Activated T-cell treated with anti-CD3 and anti-CD28 coated beads, Interleukin-2, amount 50 U/mL, for 4 hours (primary cell): ENCODE measurements at regions not wholly inside any gene's neighbourhood (a gene's known extent, or its start where the extent isn't known, plus 50 kb on each side); places are given as distances from the start of the nearest gene placed in this dataset.

Experiments
- ATAC-seq, 2 donors: fragments of 200-7000 bp; cut with Tn5 transposase; one replicate each; pipeline ENCODE4 v1.10.0; 2021
- DNase-seq: peaks from one replicate; pipeline ENCODE4 v3.0.0-alpha.2; 2020
- H3K27me3 Mint-ChIP-seq: one replicate; pipeline ENCODE4 v1.8.0; 2021; ENCODE audit warnings: low read depth, mixed read lengths
- H3K36me3 Mint-ChIP-seq: one replicate; pipeline ENCODE4 v1.8.0; 2022; ENCODE audit warnings: mixed read lengths; ENCODE audit not compliant: insufficient read depth
- H3K4me1 Mint-ChIP-seq: one replicate; pipeline ENCODE4 v1.8.0; 2021; ENCODE audit warnings: low read depth, mixed read lengths
- H3K4me3 Mint-ChIP-seq: one replicate; pipeline ENCODE4 v1.8.0; 2021; ENCODE audit warnings: mild to moderate bottlenecking, moderate library complexity, mixed read lengths
- H3K9me3 Mint-ChIP-seq: one replicate; pipeline ENCODE4 v1.8.0; 2021; ENCODE audit warnings: mixed read lengths

DNA sequence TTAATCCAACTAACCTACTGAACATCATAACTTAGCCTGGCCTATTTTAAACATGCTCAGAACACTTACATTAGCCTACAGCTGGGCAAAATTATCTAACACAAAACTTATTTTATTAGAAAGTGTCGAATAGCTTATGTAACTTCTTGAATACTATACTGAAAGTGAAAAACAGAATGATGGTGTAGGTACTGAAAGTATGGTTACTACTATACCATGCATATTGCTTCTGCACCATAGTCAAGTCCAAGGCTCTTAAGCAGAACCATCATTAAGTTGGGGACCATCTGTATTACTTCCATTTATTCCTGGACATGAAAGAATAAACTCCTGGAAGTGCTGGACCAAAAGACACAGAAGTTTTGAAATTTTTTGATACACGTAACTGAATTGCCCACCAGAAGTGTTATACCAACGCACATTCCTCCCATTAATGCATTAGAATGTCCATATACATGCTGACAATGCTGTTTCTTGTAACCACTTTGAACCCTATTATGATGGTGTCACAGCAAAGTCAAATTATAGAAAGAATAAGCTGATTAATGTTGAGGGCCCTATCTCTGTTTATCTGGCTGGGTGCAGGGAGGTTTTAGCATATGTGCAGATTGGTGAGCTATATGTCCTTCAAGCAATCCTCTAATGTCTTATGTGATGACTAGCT is 375.7 kb downstream of the ACTL7B start:
- ATAC-seq (no peak), DNase-seq (no peak)
- no peaks in the 10 kb centered on the region for H3K27me3 Mint-ChIP-seq
- no peaks in the 10 kb centered on the region for H3K4me1 Mint-ChIP-seq
- no peaks in the 10 kb centered on the region for H3K36me3 Mint-ChIP-seq
- H3K4me3 Mint-ChIP-seq = no peak overlapping the region
- H3K9me3 Mint-ChIP-seq = no peaks in the 10 kb centered on the region

DNA sequence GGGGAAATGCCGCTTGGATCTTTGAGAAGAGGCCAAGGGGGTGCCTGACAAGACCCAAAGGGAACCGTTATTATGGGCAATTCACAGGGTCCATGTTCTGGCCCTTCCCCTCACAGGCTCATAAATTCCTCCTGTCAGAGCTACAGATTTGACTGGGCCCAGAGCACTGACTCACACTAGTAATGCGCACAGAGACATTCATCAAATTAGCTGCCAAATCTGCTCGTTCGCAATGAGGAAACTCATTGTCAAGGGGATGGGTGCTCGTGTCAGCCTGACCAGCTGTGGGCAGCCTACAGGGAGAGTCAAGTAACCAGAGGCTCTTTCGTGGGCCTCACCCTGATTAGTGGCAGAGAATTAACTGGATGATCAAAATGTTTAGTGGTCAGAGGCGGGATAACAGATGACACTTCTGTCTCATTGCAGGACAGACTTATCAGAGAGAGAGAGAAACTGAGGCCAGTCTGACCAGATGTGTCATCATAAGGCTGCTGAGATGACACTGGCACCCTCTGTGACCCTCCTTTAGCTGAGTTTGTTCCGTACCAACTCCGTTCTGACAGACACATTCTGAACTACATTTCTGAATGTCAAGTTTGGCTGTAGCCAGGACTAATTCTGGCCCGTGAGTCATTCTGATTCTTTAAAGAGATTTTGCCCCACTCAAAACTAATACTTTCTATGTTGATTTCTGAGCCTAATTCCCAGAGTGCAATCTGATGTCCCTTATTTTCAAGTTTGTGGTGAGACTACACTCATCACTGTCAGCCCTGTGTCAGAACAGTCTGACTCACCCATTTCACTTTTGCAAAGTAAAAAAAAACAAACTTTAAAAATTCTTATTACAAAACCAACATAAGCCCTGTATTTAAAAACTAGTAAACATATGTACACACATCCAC is 377.1 kb downstream of the ACTL7B start:
- no peaks in the 10 kb centered on the region for H3K9me3 Mint-ChIP-seq
- DNase-seq (no peak), ATAC-seq (peak in 1 of 2 donors; percentile 41)
- no peaks in the 10 kb centered on the region for H3K36me3 Mint-ChIP-seq
- no peaks in the 10 kb centered on the region for H3K27me3 Mint-ChIP-seq
- H3K4me1 Mint-ChIP-seq = no peaks in the 10 kb centered on the region
- H3K4me3 Mint-ChIP-seq = no peak overlapping the region

DNA sequence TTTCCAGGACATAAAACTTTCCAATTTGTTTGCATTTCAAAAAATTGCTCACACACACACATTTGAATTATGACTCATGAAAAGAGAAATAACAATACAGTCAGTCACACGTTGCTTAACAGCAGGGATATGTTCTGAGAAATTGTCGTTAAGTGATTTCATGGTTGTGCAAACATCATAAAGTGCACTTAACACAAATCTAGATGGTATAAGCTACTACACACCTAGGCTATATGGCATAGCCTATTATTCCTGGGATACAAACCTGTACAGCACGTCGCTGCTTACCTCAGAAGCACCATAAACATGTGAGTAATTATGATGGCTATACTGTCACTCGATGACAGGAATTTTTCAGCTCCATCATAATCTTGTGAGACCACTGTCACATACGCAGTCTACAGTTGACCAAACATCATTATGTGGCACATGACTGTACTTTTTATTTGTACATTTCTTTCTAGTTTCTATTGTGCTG is 378.2 kb downstream of the ACTL7B start:
- H3K27me3 Mint-ChIP-seq = no peaks in the 10 kb centered on the region
- ATAC-seq (no peak), DNase-seq (no peak)
- no peaks in the 10 kb centered on the region for H3K36me3 Mint-ChIP-seq
- no peaks in the 10 kb centered on the region for H3K9me3 Mint-ChIP-seq
- H3K4me3 Mint-ChIP-seq = no peak overlapping the region
- no peaks in the 10 kb centered on the region for H3K4me1 Mint-ChIP-seq

DNA sequence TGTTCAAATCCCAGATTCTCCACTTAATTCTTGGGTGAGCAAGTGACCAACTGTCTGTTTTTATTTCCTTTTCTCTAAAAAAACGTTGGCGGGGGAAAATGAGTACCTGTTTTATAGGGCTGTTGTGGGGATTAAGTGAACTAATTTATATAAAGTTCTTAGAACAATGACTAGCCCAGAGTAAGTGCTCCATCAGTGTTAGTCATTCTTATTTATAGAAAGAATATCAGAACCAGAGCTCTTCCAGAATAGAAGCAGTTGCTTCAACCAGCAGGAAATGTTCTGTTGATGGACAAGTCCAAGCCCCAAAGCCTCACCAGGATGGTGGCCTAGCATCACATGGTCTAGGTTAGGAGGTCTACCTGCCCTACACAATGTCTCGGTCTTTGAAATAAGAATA is 379.2 kb downstream of the ACTL7B start:
- Mint-ChIP-seq H3K36me3 (no peaks in the 10 kb centered on the region), H3K4me3 (no peak overlapping the region), H3K4me1 (no peaks in the 10 kb centered on the region), H3K27me3 (no peaks in the 10 kb centered on the region), H3K9me3 (no peaks in the 10 kb centered on the region)
- DNase-seq = no peak
- ATAC-seq = no peak

DNA sequence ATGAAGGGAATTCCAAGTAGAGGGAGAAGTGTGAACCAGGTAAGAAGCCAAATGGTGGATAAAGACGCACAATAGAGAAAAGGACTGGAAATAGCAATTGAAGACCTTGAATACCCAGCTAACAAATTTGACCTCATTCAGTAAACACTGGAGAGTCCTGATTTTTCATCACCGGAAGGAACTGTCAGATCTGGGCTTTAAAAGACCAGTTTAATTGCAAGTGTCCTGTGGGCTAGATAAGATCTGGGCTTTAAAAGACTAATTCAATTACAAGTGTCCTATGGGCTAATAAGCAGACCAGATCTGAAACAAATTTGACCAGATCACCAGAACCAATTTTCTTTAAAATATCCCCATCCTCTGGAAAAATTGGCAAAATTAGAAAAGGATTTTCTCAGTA is 380.0 kb downstream of the ACTL7B start:
- ATAC-seq = no peak
- no peaks in the 10 kb centered on the region for H3K4me1 Mint-ChIP-seq

DNA sequence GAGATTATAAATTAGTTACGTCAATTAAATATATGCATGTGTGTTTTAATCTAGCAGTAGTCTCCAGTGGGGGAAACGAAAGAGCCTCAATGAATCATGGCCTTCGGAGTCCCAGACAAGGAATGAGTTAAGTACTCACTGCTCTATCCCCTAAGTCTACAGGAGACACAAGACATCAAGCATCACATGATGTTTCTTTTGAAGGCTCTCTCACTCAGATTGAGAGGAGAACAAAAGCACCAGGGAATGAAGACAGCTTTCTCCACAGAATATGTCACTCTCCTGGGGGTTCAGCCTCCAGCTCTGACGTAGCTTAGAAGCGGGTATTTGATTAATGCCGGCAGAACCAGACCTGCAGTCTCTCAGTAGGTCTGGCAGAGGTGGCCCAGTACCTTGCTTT is 381.4 kb downstream of the ACTL7B start:
- no peak for ATAC-seq

More for the DNA sequence above, 380.0 kb downstream of the ACTL7B start:
- DNase-seq = no peak
- H3K27me3 Mint-ChIP-seq = no peaks in the 10 kb centered on the region
- H3K9me3 Mint-ChIP-seq = no peaks in the 10 kb centered on the region
- no peaks in the 10 kb centered on the region for H3K36me3 Mint-ChIP-seq
- no peak overlapping the region for H3K4me3 Mint-ChIP-seq

DNA sequence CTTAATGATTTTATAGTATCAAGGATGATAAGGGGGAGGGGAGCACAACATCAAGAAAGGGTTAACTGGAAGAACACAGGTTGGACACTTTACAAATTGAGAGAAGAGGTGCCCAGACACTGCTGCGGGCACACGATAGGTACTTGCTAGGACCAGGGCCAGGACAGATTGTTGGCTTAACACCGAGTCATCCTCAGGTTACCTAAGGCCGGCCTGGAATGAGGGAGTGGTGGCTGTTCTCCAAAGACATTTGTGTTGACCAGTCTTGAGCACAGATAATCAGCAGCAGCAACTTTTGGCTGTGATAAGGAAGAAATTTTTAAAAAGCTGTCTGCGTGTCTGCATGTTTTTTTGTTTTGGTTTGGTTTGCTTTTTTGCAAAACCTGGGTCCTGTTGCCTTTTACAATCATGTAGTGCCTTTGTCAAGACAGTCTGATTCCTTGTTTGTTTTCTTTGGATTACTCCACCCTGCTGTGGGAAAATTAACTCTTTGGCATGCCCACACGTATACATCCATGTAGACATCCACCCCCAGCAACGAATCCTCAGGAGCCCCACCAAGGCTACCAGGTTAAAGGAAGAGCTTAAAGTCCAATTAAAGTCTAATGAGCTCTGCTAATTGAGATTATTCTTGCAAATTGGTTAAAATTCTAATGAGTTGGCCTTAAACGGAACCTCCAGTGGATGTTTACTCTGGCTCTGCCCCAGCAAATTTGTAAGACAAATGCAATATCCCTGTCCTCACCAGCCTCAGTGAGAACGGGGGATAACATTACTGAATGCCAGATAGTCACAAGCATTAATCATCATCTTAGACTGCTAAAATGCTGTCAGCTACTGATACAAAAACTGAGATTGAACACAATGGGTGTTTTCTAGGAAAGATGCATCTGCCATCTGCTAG is 382.3 kb downstream of the ACTL7B start:
- ATAC-seq (no peak), DNase-seq (no peak)
- no peaks in the 10 kb centered on the region for H3K9me3 Mint-ChIP-seq
- no peak overlapping the region for H3K4me3 Mint-ChIP-seq
- no peaks in the 10 kb centered on the region for H3K36me3 Mint-ChIP-seq
- H3K27me3 Mint-ChIP-seq = no peaks in the 10 kb centered on the region
- H3K4me1 Mint-ChIP-seq = no peaks in the 10 kb centered on the region

More for the DNA sequence above, 381.4 kb downstream of the ACTL7B start:
- H3K9me3 Mint-ChIP-seq = no peaks in the 10 kb centered on the region
- H3K27me3 Mint-ChIP-seq = no peaks in the 10 kb centered on the region
- no peak for DNase-seq
- H3K4me3 Mint-ChIP-seq = no peak overlapping the region
- H3K36me3 Mint-ChIP-seq = no peaks in the 10 kb centered on the region
- H3K4me1 Mint-ChIP-seq = no peaks in the 10 kb centered on the region

DNA sequence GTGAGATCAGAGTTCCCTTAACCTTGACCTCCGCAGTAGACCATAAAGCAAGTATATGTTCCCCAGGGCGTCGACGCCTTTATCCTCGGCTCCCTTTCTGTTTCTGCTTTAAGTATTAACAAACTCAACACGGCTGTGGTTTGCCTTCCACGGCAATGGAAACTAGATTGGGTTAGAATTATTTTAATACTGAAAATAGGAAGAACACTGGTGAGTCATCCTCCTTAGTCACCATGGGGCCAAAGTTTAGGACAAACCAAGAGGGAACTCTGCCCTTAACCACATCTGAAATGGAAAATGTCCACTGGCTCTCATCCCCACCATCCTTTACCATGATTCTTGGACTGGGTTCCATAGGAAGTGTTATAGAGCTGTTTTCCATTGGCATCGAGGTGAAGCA is 386.1 kb downstream of the ACTL7B start:
- Mint-ChIP-seq H3K4me1 (no peaks in the 10 kb centered on the region), H3K9me3 (no peaks in the 10 kb centered on the region), H3K4me3 (no peak overlapping the region), H3K36me3 (no peaks in the 10 kb centered on the region), H3K27me3 (no peaks in the 10 kb centered on the region)
- DNase-seq (no peak), ATAC-seq (no peak)

DNA sequence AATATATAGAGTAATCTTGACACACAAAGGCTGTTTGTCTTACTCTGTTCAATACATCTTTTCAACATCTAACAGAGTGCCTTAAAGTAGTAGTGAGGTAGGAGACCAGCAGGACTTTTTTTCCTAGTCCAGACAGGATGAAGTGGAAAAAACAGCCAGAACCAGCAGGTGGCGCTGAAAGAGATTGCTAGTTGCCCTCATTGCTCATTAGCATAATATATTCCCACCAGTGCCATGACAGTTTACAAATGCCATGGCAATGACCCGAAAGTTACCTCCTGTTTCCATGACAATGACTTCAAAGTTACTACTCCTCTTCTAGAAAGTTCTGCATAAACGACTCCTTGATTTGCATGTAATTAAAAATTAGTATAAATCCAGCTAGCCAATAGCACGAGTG is 387.4 kb downstream of the ACTL7B start:
- no peaks in the 10 kb centered on the region for H3K36me3 Mint-ChIP-seq
- H3K27me3 Mint-ChIP-seq = no peaks in the 10 kb centered on the region
- DNase-seq (no peak), ATAC-seq (no peak)
- H3K9me3 Mint-ChIP-seq = no peaks in the 10 kb centered on the region
- no peak overlapping the region for H3K4me3 Mint-ChIP-seq
- no peaks in the 10 kb centered on the region for H3K4me1 Mint-ChIP-seq

DNA sequence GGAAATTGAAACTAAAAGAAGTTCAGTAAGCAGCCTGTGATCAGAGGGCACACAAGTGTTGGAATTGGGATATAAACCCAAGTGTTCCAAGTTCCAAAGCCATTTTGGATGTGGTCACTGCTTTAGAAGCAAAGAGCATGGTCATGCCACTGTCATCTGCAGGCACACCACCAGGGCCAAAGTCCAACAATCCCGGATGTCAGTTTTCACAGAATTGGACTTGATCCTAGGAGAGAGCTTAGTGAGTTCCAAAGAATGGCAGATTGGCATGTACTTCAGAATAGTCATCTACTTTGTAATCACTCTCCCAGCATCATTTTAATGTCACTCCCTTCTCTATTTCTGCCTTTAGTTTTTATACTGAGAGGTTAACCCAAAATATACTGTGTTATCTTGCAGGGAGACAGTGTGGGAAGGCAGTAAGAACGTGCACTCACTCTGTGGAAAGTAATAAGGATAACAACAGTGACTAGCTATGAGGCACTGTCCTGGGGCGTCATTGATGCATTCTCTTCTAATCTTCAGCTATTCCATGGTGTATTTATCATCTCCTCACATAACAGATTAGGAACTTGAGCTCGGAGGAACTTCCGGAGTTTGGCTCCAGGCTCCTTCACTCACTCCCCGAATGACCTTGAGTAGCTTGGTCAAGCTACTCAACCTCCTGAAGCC is 388.0 kb downstream of the ACTL7B start:
- DNase-seq = no peak
- no peaks in the 10 kb centered on the region for H3K36me3 Mint-ChIP-seq
- no peak overlapping the region for H3K4me3 Mint-ChIP-seq
- no peaks in the 10 kb centered on the region for H3K4me1 Mint-ChIP-seq
- ATAC-seq = no peak
- no peaks in the 10 kb centered on the region for H3K9me3 Mint-ChIP-seq
- no peaks in the 10 kb centered on the region for H3K27me3 Mint-ChIP-seq

DNA sequence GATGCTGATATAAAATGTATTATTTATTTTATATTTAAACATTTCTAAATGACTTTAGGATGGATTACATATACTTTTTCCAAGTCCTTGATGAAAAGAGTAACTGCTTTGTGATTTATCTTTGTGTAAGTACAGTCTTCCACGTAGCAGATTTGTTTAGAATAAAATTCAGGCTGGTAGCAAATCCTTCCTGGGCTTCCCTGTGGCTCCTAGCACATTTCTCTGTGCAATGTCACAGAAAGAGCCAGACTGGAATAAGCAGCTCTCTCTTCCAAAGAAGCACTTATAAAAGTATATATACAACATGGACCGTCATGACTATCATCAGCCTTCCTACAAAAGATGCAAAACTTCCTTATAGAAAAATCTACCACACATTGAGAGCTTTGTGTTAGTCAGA is 388.6 kb downstream of the ACTL7B start:
- no peak for DNase-seq
- Mint-ChIP-seq H3K9me3 (no peaks in the 10 kb centered on the region), H3K4me1 (no peaks in the 10 kb centered on the region), H3K4me3 (no peak overlapping the region), H3K27me3 (no peaks in the 10 kb centered on the region), H3K36me3 (no peaks in the 10 kb centered on the region)
- no peak for ATAC-seq

DNA sequence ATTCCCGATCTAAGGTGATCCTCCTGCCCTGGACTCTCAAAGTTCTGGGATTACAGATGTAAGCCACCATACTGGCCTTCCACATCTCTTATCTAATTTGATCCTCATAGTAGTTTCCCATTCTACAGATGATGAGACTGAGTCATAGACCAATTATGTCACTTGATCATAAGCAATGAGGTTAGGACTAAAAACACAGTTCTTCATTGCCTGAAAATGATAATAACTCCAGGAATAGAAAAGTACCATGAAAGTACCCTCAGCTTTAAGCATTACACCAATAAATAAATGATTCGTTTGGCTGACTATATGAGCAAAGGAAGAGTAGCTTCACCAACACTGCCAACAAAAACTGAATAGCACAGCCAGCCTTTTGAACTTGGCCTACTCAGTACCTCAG is 389.5 kb downstream of the ACTL7B start:
- Mint-ChIP-seq H3K36me3 (no peaks in the 10 kb centered on the region), H3K9me3 (no peaks in the 10 kb centered on the region), H3K4me1 (no peaks in the 10 kb centered on the region), H3K4me3 (no peak overlapping the region), H3K27me3 (no peaks in the 10 kb centered on the region)
- ATAC-seq (no peak), DNase-seq (no peak)

DNA sequence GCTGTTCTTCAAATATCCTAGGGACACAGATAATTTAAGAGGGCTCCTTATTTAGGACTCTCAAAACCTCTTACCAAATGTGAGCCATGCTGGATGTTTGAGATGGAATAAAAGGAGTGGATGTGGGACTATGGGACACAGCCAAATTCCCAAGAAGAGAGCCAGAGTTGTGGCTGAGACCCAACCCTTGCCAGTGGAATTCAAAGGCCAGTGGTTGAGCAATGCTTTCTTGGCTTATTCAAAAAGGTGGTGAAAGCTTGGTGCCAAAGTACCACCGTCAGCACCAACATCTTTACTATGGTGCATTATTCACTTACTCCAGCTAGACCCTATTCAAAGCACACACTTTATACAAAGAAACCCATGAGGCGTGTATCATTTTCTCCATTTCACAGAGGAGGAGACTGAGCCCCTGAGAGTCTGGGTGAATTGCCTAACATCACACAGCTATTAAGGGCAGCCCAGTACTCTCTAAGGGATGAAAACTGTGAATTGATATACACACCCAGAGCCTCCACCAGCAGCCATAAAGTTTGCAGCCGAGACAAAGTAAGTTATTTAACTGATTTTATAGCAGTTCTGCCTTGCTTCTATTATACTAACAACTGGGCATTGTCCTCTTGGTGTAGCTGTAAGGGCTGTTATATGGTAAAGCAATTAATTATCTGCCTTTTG is 391.7 kb downstream of the ACTL7B start:
- Mint-ChIP-seq H3K9me3 (no peaks in the 10 kb centered on the region), H3K36me3 (no peaks in the 10 kb centered on the region), H3K27me3 (no peaks in the 10 kb centered on the region), H3K4me1 (no peaks in the 10 kb centered on the region), H3K4me3 (no peak overlapping the region)
- DNase-seq (no peak), ATAC-seq (no peak)
